NCI-H446 (cell line): ENCODE measurements at regions not wholly inside any gene's neighbourhood (a gene's known extent, or its start where the extent isn't known, plus 50 kb on each side); places are given as distances from the start of the nearest gene placed in this dataset.
A peak's percentile ranks its signal among the peaks of the same experiment; 100 is the strongest.

Experiments used
- DNase-seq, 2 experiments: peaks; one replicate each; lab custom pipeline; 2025; lab: John Stamatoyannopoulos, UW

DNA sequence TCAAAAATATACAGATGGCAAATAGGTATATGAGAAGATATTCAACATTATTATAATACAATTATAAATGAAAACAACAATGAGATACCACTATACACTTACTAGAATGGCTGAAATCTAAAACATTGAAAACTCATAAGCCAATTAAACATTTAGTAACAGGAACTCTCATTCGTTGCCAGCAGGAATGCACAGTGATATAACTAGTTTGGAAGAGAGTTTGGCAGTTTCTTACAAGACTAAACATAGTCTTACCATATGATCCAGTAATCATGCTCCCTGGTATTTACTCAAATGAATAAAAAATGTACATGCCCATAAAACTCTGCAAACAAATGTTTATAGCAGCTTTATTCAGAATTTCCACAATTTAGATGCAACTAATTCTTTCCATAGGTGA is 476.2 kb upstream of the COBL start:
- no peak for DNase-seq

DNA sequence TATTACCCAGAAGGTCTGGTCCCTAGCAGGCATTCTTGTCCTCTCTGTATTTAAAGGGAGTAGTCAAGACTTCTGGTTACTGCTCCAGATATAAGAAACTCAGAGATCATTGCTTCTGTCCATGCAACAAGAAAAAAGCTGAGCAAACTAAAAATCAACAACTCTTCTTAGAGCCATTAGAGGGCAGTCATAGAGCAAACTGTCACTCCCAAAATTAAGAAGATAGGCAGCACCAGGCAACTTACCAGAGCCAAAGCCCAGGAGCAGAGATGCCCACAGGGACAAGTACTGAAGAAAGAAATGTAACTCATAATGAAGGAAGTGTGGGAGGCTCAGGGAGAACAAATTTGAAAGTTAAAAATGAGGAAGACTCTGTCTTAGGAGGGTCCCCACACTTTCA is 472.9 kb upstream of the COBL start:
- no peak for DNase-seq

DNA sequence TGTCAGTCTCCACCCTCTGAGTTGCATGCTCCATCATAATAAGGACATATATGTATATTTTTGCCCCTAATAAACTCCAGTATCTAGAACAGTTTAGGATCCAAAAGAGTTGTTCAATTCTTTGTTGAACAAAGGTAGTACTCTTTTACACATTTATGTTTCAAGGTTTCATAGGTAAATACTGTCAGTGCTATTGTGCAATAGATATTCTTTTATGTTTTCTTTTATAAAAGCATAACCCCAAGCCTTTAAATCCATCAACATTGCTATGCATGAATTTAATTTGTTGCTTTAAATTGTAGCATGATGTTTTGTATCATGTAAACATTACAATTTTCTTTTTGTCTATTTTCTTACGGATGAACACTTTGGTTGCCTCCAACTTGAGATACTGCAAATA is 469.7 kb upstream of the COBL start:
- DNase-seq = no peak

DNA sequence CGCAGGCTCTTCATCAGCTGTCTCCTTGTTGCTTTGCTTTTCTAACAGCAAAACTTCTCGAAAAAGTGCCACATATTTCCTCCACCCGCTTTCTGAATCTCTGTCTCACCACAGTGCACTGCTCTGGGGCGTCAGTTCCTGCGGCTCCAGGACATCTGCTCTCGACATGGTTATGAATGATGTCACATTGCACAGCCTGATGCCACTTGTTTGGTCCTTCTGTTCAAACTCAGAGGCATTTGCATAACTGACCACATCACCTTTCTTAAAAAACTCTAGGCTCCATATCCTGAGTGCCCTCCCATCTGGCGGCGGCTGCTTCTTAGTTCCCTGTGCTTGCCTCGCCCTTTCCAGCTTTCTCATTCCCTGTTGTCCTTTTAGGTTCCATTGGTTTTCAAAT is 469.3 kb upstream of the COBL start:
- DNase-seq = no peak

DNA sequence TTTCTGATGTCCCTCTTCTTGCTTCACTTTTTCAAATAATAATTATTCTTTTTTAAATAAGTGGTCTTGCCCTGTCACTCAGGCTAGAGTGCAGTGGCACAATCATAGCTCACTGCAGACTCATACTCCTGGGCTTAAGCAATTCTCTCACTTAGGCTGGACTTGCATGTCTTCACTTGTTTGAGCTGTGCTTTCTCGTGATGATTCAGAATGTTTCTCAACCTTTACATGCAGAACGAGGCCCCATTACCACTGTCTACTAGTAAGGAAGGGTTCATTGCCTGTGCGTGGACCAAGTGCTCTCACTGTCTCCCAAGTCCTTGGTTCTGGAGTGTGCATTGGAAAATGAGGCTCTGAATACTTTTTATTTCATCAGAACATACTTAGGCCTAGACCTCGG is 468.6 kb upstream of the COBL start:
- no peak for DNase-seq

DNA sequence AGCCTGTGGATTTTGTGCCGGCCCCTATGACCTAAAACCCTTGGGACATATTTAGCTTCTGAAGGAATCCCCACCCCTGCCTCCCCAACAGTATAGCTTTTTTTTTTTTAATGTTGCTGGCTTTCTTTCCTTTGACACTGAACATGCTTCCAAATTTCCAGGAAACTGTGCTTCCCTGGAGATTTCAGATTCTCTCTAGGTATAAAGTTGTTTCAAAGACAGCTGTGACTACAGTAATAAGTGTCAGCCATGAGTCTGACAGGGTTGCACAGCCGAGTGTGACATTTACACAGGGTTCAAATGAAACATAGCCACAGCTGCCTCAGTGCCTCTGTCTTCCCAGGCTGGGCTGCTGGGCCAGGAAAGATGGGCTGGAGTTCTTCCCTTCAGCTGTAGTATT is 466.6 kb upstream of the COBL start:
- no peak for DNase-seq

DNA sequence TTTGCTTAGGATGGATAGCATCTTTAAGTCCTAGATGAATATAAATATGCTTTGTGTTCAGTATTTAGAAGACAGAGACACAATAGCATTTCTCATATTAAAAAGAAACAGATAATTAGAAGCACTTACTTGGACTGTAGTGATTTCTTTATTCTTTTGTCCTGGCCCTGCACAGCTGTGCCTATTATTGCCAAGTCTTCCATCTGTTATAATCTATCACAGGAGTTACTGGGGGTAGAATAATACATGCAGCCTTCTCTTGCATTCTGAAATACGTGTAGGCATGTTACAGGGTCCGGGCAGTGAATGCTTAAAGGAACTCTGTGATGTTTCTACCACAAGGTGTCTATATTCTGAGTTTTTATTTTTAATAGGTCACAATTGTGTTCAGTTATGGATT is 461.5 kb upstream of the COBL start:
- DNase-seq = no peak

DNA sequence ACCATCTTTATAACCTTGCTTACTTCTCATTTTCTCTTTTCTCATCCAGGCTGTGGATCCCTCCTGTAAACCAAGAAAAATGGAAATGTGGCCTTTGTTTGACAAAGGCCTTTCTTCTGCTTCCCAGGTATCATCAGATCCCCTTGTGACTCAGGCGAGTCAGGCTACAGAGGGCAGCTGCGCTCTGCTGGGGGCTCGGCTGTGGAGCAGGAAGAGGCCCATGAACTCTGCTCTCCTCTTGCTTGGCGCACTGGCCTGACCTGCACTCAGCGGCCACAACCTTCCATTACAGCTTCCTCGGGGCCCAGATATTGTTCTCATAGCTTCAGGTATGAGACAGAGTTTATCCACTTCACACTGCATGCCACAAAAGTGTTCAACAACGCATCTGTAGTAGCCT is 457.6 kb upstream of the COBL start:
- DNase-seq = no peak

DNA sequence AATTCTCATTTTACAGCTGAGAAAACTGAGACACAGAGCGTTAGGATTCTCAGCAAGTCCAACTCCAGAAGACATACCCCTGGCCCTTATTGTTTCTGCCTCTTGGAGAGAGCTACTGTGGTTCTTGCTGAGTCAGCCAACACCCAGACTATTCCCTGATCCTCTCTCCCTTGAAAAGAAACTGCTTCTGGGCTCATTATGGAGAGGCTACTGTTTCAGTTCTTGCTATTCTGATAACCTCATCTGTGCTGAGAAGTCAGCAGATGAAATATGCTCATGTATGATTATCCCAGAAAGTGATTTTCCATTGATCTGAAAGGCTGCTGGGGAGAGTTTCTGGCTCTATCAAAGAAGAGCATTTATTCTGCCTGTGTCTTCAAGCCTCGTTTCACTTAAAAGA is 455.6 kb upstream of the COBL start:
- DNase-seq = no peak

DNA sequence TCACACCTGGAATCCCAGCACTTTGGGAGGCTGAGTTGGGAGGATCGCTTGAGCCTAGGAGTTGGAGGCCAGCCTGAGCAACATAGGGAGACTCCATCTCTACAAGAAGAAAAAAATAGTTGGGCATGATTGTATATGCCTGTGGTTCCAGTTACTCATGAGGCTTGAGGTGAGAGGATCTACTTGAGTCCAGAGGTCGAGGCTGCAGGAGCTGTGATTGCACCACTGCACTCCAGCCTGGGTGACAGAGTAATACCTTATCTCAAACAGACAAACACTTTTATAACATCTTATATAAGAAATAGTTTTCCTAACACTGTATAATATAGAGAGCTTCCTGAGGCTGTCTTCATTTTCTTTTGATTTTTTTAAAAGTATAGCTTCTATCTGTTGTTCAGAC is 448.4 kb upstream of the COBL start:
- no peak for DNase-seq

DNA sequence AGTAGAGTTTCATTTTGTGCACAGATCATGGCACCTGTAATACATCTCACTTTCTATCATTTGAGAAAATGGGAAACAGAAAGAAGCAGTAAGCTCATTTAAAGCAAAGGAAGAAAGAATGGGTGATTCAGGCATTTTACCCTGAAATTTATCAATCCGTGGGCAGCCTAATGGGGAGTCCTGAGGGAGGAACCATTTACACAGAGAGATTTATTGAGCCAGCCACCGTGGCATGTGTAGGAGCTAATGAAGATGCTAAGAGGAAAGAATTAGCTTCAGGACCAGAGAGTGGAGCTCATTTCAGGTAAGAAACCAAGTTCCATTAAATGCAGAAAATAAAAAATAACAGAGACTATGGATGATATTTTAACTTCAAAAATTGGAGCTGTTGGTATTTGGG is 443.4 kb upstream of the COBL start:
- DNase-seq = no peak

DNA sequence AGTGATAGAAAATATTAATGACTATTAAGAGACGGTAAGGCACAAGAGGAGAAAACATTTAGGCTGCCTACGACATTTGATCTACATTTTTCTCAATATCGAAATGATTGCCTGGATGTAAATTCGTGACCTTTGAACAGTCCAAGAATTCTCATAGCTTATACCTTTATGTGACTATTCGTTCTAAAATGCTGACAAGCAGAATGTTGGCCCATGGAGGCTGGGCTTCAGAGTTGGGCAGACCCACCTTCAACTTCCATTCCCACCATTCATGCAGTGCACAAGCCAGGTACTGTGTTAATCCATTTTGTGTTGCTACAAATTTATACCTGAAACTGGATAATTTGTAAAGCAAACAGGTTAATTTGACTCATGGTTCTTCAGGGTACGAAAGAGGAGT is 441.4 kb upstream of the COBL start:
- DNase-seq = no peak

DNA sequence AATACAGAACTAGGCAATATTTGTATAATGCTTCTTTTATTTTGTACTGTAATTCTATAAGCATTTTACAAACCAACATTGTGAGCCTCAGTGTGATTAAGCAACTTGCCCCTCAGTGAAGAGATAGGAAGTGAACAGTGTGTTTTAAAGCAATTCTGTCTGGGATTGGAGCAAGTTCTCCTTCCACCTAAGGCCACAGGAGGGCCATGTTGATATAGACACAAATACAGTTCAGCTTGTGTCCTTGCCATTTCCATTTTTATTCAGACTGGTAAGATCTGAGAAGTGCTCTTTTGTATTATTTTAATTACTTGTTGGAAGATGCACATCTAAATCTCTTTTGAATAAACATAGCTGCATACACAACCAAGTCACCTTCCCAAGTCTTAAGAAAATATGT is 416.3 kb upstream of the COBL start:
- no peak for DNase-seq

DNA sequence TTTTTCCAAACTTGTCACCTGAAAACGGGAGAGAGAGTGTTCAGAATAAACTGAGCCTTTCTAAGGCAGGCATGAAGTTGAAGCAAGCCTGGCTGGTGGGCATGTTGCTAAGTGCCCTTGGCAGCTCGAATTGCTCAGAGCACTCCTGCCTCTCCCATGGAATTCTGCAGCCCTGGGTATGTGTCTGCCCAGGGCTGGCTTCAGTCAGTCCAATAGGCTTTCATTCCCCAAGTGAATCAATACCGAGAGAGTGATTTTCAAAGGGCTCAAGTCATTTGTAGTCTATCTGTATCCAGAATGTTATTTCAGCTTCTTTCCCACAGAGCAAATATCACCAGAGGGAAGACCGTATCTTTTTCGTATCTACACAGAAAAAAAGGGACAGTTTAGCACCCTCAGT is 415.5 kb upstream of the COBL start:
- no peak for DNase-seq

DNA sequence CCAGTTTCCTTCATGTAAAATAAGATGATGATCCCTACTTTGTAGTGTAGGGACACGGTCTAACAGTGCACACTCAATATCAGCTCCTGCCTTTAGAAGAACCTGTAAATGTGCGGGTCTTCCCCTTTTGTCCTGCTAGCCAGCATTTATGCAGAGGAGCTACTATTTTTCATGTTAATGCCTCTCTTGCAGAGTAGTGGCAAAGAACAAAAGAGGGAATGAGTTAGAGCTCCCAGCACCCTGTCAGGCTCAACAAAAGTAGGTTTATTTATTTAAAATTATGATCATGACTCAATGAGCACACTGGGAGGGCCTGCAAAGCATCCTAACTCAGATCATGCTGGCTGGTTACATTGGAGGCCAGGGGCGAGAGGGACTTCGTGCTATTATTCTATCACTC is 414.5 kb upstream of the COBL start:
- DNase-seq = no peak

DNA sequence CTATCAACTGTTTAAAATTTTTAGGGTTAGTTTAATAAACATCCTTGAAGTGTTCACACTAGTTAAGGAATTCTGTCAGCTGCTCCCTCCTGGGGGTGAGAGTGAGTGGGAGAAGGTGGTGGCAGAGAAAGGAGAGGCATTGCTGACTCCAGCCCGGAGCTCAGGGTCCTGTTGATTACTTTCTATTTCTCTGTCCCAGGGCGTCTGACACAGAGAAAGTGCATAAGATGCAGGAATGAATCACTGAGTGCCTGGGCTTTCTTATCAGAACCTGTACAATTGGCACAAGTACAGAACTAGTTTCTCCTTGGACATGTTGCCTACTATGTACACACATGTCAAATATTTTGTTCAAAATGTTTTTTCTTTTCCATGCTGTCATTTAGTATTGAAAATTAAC is 410.8 kb upstream of the COBL start:
- no peak for DNase-seq

DNA sequence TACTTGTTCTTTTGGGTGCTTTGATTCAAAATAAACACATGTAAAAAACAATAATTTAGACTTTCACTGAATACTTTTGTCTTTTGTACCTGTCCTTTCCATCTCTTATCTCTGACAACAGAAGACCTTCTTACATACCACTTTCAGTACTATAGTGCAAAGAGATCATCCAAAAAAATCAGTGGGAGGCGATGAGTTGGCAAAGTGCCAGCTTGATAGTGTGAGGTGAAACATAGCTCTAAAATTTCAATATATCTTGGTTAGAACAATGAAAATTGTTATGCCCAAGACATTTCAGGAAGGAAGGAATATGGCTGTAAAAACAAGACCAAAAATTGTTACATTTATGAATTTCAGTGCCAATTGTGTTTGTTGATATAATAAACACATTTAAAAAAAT is 390.2 kb upstream of the COBL start:
- DNase-seq = peak in 1 of 2 experiments; percentile 5

DNA sequence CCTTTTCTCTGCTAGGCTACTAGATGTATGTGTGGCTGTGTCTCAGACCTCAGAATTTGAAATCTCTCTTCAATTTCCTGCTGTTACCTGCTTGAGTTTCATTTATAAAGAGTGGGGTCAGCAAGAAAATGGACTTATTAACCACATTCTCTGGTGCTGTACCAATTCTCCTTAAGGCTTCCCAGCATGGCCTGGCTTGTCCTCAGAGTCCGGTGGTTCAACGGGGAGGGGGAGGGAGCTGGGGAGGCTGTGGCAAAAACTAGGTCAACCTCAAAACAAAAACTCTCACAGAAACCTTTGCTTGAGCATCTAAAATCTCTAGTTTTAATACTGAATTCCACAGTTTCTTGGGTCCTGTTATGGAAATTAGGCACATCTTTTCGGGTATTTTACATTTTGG is 389.1 kb upstream of the COBL start:
- no peak for DNase-seq

DNA sequence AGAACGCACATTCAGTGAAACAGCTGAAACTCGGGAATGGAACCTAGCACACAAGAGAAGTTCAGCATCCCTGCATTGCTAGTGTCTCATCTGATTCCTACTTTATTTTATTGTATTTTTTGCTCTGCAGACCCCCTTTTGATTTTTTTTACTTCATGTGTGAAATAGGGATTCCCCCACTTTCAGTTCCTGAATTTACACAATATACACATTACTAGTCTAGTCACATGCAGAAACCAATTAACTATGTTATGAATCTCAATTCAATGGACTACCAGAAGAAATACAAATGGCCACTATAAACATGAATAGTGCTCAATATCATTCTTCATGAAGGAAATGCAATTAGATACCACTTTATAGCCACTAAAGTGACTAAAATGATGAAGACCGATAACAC is 386.1 kb upstream of the COBL start:
- DNase-seq = no peak

DNA sequence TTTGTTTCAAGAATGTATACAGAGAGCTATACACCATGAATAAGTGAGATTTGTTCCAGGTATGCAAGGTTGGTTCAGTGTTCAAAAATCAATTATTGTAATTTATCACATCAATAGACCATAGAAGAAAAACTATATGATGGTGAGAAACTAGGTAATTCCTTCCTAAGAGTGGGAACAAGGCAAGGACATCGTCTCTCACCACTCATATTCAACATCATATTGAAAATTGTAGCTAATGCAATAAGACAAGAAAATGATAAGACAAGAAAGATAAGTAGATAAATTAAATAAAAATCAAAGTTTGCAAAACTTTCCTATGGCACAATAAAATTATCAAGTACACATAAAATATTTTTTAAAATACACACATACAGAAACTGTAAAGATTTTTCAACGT is 385.3 kb upstream of the COBL start:
- DNase-seq = no peak

DNA sequence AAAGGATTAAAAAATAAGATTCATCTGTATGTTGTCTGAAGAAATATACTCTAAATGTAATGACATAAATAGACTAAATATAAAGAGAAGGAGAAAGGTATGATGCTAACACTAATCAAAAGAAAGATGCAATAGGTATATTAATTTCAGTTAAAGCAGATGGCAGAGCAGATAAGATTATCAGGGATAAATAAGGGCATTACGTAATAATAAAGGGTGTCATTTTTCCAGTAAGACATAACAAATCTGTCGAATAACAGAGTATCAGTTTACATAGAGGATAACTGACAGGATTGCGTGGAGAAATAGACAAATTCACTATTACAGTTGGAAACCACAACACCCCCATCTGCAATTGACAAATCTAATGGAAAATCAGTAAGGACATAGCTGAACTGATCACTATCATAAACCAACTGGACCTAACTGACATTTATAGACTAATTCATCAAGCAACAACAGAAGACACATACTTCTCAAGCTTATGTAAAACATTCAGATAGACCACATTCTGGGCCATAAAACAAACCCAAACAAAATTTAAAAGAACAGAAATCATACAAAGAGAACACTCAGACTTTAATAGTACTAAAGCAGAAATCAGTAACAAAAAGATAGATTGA is 384.1 kb upstream of the COBL start:
- DNase-seq = no peak

DNA sequence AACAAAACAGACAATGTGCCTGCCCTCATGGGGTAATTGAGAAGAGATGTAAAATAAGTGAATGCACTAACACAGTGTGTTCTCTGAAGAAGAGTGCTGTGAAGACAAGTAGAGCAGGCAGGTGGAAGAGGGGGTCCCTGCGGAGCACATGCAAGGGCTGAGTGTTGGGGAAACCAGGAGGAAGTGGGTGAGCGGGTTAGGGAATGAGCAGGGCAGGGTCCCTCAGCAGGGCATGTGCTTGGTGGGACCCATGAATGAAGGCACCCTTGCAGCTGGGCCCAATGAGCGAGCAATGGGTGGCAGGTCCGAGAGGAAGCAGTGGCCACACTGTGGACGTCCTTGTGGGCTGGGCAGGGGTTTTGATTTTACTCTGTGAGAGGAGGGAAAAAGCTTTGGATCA is 376.6 kb upstream of the COBL start:
- DNase-seq = no peak

DNA sequence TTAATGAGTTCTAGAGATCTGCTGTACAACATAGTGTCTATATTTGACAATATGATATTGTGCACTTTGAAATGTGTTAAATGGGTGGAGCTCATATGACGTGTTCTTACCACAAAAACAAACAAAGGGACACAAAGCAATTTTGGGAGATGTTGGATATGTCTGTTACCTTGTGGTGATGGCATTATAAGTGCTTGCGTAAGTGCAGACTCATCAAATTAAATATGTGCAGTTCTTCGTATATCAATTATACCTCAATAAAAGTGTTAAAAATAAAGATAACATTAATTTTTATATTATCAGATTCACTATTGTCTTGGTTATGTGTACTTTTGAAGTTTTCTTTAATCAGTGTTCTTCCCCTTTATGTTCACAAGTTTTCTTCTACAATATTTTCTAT is 372.9 kb upstream of the COBL start:
- no peak for DNase-seq

DNA sequence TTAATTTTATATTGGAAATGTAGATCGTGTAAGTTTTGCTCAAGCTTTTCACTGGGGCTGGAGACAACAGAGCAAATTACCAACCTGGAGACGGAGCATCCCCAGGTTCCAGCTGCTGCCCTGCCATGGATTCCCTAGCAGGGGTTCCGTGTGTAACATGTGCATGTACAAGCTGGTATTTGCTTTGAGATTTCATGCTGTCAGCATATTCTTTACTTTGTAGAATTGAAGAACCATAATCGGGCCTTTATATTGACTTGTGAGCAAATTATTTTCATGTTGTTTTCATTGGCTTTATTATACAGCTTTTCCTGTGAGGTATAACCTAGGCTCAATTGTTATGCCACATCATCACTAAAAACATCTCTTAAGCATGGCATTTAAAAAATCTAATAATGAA is 369.2 kb upstream of the COBL start:
- no peak for DNase-seq
